HFFc6 (cell line): ENCODE measurements at regions not wholly inside any gene's neighbourhood (a gene's known extent, or its start where the extent isn't known, plus 50 kb on each side); places are given as distances from the start of the nearest gene placed in this dataset.

ENCODE experiments used
- DNase-seq: peaks from one replicate; pipeline ENCODE4 v3.0.0-alpha.2; 2018
- H3K27ac Mint-ChIP-seq: 2 replicates; pipeline ENCODE4 v1.8.0; 2020; ENCODE audit warnings: mild to moderate bottlenecking, mixed read lengths
- H3K27me3 Mint-ChIP-seq: 2 replicates; pipeline ENCODE4 v1.8.0; 2021; ENCODE audit warnings: mild to moderate bottlenecking, moderate library complexity, mixed read lengths; ENCODE audit not compliant: insufficient read depth
- H3K36me3 Mint-ChIP-seq: 2 replicates; pipeline ENCODE4 v1.8.0; 2021; ENCODE audit warnings: low read depth, mixed read lengths
- H3K4me1 Mint-ChIP-seq: 2 replicates; pipeline ENCODE4 v1.8.0; 2020; ENCODE audit warnings: low read depth, mixed read lengths
- H3K4me3 Mint-ChIP-seq: 2 replicates; pipeline ENCODE4 v1.8.0; 2020; ENCODE audit warnings: mild to moderate bottlenecking, moderate library complexity, mixed read lengths
- H3K9me3 Mint-ChIP-seq: 2 replicates; pipeline ENCODE4 v1.8.0; 2020; ENCODE audit warnings: mild to moderate bottlenecking, mixed read lengths
- CTCF ChIP-seq: fragments of 200-600 bp; sonication (generic); IDR thresholded peaks from 2 replicates; pipeline ENCODE4 v1.5.0; 2021; ENCODE audit warnings: antibody characterized with exemption, mild to moderate bottlenecking

- H3K4me1 Mint-ChIP-seq, result peaks cover 10% of the 10 kb centered on the region; the same call in 1 of the 2 replicates
- H3K36me3 Mint-ChIP-seq, result no peaks in the 10 kb centered on the region
- no peak for DNase-seq
- no peaks in the 10 kb centered on the region; the same call in 1 of the 2 replicates for H3K9me3 Mint-ChIP-seq
- TF ChIP-seq CTCF, result no peak
- no peak overlapping the region for H3K27ac Mint-ChIP-seq
- peaks cover 3% of the 10 kb centered on the region for H3K27me3 Mint-ChIP-seq
- no peak overlapping the region for H3K4me3 Mint-ChIP-seq
These were observed 435.7 kb downstream of the DMAC1 start for GRCh38 chr9:7363777-7364477.

- no peaks in the 10 kb centered on the region; the same call in 1 of the 2 replicates for H3K9me3 Mint-ChIP-seq
- H3K4me1 Mint-ChIP-seq, result no peaks in the 10 kb centered on the region
- no peak for DNase-seq
- H3K36me3 Mint-ChIP-seq, result no peaks in the 10 kb centered on the region
- H3K4me3 Mint-ChIP-seq, result no peak overlapping the region
- no peak for TF ChIP-seq CTCF
- no peak overlapping the region for H3K27ac Mint-ChIP-seq
- peaks cover 3% of the 10 kb centered on the region for H3K27me3 Mint-ChIP-seq
These were observed 439.1 kb downstream of the DMAC1 start for GRCh38 chr9:7360513-7360912.

- Mint-ChIP-seq H3K4me1 (no peaks in the 10 kb centered on the region), H3K4me3 (no peak overlapping the region), H3K36me3 (no peaks in the 10 kb centered on the region), H3K27me3 (peaks cover under 1% of the 10 kb centered on the region), H3K9me3 (peaks cover 3% of the 10 kb centered on the region; the same call in 1 of the 2 replicates), H3K27ac (no peak overlapping the region)
- DNase-seq, result no peak
- no peak; the same call in 1 of the 2 replicates for TF ChIP-seq CTCF
These were observed 440.7 kb downstream of the DMAC1 start for GRCh38 chr9:7358876-7359275.

GRCh38 chr9:7354704-7355103 lies 444.9 kb downstream of the DMAC1 start:
- Mint-ChIP-seq H3K27me3 (no peaks in the 10 kb centered on the region; the same call in 1 of the 2 replicates), H3K27ac (no peak overlapping the region), H3K9me3 (peaks cover 10% of the 10 kb centered on the region; the same call in 1 of the 2 replicates), H3K4me1 (no peaks in the 10 kb centered on the region), H3K36me3 (no peaks in the 10 kb centered on the region), H3K4me3 (no peak overlapping the region)
- TF ChIP-seq CTCF, result no peak
- no peak for DNase-seq

- no peak for DNase-seq
- Mint-ChIP-seq H3K4me1 (no peaks in the 10 kb centered on the region), H3K4me3 (no peak overlapping the region), H3K27me3 (no peaks in the 10 kb centered on the region; the same call in 1 of the 2 replicates), H3K9me3 (peaks cover 20% of the 10 kb centered on the region), H3K27ac (no peak overlapping the region), H3K36me3 (0 out of 2 replicates have a peak, but pooled peaks cover 4% of the 10 kb centered on the region)
- TF ChIP-seq CTCF, result no peak
These were observed 450.9 kb downstream of the DMAC1 start for GRCh38 chr9:7348692-7349091.
